ENCODE measurements at regions not wholly inside any gene's neighbourhood (a gene's known extent, or its start where the extent isn't known, plus 50 kb on each side); places are given as distances from the start of the nearest gene placed in this dataset.

DNA sequence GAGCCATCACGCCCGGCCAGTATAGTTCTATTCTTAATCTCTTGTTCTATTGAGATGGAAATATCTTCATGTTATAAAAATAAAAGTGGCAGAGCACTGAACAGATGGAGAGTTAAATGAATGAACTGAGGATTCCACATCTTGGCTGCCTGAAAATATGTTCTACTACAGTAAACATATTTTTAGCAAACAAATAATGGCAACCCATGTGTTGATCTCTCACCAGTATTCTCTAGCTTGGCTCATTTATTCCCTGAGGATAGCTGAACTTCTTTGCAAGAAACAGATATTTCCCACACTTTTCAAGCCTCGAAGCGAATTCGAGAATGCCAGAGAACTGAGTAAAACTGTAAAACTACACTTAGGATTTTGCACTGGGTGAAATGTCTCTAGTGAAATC is 58.9 kb downstream of the DIRAS3 start:
- TF ChIP-seq, protein P1, sequence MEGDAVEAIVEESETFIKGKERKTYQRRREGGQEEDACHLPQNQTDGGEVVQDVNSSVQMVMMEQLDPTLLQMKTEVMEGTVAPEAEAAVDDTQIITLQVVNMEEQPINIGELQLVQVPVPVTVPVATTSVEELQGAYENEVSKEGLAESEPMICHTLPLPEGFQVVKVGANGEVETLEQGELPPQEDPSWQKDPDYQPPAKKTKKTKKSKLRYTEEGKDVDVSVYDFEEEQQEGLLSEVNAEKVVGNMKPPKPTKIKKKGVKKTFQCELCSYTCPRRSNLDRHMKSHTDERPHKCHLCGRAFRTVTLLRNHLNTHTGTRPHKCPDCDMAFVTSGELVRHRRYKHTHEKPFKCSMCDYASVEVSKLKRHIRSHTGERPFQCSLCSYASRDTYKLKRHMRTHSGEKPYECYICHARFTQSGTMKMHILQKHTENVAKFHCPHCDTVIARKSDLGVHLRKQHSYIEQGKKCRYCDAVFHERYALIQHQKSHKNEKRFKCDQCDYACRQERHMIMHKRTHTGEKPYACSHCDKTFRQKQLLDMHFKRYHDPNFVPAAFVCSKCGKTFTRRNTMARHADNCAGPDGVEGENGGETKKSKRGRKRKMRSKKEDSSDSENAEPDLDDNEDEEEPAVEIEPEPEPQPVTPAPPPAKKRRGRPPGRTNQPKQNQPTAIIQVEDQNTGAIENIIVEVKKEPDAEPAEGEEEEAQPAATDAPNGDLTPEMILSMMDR (conservative IDR thresholded peaks at IDR 0.05 in 1 of 2, IDR thresholded peaks at IDR 0.05 in 1 of 2; ENCODE audit: extremely low read depth in 1 of 2, insufficient read depth in 1 of 2, low read depth in 1 of 2, low read length in 2 of 2), result no peak
- TF ChIP-seq EZH2 (IDR thresholded peaks at IDR 0.05; ENCODE audit: borderline replicate concordance, low read length), result no peak

Measured in mammary epithelial cell (primary cell).